RWPE1 (cell line): ENCODE measurements at regions not wholly inside any gene's neighbourhood (a gene's known extent, or its start where the extent isn't known, plus 50 kb on each side); places are given as distances from the start of the nearest gene placed in this dataset.

Experiments used
- CTCF ChIA-PET: fragments of 350-600 bp; sonication (Branson Sonifier 250); formaldehyde crosslinking; extraction: SDS; loops from one replicate; lab custom pipeline; 2021; lab: Yijun Ruan, JAX
- POLR2A ChIA-PET: fragments of 400-600 bp; formaldehyde crosslinking; extraction: SDS; loops from one replicate; lab custom pipeline; 2020; ENCODE audit warnings: antibody characterized with exemption; ENCODE audit not compliant: low non-redundant PET; lab: Yijun Ruan, JAX
- DNase-seq: peaks from one replicate; pipeline ENCODE4 v3.0.0; 2012; ENCODE audit warnings: low spot score
- H3K27ac ChIP-seq: fragments of 450-650 bp; 2 replicates; pipeline ENCODE4 v1.5.1; 2017
- TF ChIP-seq, protein P1 (sequence below): fragments of 450-650 bp; conservative IDR thresholded peaks from 2 replicates; pipeline ENCODE4 v1.5.1; 2017; ENCODE audit warnings: low read depth, mild to moderate bottlenecking

DNA sequence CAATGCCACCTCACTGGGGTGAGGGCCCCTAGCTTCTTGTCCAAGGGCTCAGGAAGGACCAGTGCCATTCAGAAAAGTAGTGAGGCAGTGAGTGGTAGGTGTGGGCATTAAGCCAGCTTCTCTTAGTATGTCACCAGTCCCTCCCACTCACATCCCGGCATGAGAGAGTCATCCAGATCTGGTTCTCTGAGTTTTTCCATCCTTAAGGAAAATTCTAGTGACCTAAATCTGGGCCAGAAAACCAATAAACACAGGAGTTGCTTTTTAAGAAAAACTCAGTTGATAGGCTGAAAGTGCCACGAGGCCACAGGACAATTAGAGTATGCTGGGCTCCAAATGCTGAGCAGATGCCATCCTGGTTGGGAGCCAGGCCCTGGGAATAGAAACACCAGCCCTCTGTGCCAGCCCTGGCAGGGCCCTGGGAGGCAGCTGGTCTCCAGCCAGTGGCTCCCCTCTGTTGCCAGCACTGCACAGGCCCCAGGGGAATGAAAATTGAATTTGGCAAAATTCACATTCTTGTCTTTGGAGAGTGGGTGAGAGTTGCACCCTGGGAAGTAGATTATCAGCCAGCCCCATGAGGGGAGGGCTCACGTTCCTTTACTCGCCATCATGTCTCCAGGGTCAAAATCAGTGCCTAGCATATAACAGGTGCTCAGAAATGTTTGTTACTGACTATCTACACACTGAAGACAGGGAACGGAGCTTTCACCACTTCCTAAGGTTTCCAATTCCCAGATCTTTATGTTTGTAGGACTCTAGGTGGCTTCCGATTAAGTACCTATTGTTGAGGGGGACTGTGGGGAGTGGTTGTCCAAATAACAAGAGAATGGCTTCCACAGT is 52.8 kb downstream of the FAM43A start:
- no peak for DNase-seq
- H3K27ac ChIP-seq, result no peak overlapping the region
- ChIA-PET CTCF (no interaction called here), POLR2A (no interaction called here)
- TF ChIP-seq, protein P1, sequence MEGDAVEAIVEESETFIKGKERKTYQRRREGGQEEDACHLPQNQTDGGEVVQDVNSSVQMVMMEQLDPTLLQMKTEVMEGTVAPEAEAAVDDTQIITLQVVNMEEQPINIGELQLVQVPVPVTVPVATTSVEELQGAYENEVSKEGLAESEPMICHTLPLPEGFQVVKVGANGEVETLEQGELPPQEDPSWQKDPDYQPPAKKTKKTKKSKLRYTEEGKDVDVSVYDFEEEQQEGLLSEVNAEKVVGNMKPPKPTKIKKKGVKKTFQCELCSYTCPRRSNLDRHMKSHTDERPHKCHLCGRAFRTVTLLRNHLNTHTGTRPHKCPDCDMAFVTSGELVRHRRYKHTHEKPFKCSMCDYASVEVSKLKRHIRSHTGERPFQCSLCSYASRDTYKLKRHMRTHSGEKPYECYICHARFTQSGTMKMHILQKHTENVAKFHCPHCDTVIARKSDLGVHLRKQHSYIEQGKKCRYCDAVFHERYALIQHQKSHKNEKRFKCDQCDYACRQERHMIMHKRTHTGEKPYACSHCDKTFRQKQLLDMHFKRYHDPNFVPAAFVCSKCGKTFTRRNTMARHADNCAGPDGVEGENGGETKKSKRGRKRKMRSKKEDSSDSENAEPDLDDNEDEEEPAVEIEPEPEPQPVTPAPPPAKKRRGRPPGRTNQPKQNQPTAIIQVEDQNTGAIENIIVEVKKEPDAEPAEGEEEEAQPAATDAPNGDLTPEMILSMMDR, result no peak

DNA sequence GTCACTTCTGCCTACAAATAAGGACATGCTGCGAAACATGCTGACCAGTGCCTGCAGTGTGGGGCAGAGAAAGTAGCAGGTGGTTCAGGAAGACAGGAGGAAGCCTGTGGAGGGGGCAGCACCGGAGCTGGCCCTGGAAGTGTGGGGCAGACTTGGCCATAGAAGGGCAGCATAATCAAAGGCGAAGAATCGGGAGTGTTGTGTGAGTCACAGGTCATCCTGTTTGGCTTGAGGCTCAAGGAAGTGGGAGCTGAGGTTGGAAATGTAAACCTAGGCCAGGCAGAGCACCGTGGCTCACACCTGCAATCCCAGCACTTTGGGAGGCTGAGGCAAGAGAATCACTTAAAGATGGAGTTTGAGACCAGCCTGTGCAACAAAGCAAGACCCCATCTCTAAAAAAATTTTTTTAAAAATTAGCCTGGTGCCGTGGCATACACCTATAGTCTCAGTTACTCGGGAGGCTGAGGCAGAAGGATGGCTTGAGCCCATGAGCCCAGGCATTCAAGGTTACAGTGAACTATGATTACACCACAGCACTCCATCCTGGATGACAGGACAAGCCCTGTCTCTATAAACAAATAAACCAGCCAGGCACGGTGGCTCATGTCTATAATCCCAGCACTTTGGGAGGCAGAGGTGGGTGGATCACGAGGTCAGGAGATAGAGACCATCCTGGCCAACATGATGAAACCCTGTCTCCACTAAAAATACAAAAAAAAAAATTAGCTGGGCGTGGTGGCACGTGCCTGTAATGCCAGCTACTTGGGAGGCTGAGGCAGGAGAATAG is 54.0 kb downstream of the FAM43A start:
- no peak for DNase-seq
- TF ChIP-seq, protein P1, result no peak
- H3K27ac ChIP-seq, result no peak overlapping the region
- CTCF ChIA-PET, result interaction anchor here (1.1 kb wide), 1 partner anchor 56 kb away, joined by 3 read pairs; no protein-coding TSS in a partner anchor
- POLR2A ChIA-PET, result no interaction called here

DNA sequence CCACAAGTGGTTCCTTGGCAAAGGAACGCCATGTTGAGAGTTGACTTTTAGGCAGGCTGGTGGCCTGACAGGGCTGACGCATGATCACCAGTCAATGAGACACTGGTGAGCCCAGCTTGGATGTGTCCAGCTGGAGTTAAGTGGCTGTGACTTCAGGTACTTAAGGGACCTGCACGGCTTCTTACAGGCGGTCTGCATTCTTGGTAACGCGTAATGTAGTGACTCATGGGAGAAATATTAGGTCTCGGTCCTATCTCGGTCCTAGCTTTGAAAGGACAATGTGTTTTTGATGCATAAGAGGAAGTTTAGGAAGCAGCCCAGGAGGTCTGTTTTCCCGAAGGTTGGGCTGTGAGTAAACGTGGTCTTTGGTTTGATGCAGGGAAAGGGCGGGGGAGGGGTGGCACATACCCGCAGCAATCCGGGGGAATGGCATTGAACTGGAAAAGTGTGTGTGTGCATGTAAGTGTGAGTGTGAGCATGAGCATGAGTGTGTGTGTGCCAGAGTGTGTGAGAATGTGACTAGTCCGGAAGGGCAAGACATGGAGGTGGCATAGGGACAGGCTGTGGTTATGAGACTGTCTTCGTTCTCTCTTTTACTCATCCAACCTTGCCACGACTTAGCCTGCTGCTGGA is 55.3 kb downstream of the FAM43A start:
- TF ChIP-seq, protein P1, result no peak
- no peak overlapping the region for H3K27ac ChIP-seq
- ChIA-PET POLR2A (no interaction called here), CTCF (interaction anchor here (0.7 kb wide), 1 partner anchor 261 kb away, joined by 3 read pairs; no protein-coding TSS in a partner anchor)
- DNase-seq, result peak; percentile 65

DNA sequence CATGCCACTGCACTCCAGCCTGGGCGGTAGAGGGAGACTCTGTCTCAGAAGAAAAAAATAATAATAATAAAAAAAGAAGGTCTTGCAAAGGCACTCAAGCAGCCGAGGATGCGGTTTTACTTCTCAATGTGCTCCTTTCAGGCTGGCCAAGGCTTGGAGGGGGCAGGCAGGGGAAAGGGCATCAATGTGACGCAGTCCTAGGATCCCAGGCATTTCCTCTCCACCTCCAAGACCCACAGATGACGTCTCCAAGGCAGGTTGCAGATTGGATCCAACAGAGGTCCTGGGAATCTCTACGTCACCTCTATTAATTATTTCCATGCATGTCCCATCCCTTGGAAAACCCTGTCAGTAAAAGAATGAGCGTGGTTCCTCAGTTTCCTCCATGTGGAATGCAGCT is 56.2 kb downstream of the FAM43A start:
- no peak for DNase-seq
- POLR2A ChIA-PET, result no interaction called here
- H3K27ac ChIP-seq, result no peak overlapping the region
- CTCF ChIA-PET, result interaction anchor here (0.7 kb wide), 1 partner anchor 260 kb away, joined by 3 read pairs; no protein-coding TSS in a partner anchor
- TF ChIP-seq, protein P1, result no peak

DNA sequence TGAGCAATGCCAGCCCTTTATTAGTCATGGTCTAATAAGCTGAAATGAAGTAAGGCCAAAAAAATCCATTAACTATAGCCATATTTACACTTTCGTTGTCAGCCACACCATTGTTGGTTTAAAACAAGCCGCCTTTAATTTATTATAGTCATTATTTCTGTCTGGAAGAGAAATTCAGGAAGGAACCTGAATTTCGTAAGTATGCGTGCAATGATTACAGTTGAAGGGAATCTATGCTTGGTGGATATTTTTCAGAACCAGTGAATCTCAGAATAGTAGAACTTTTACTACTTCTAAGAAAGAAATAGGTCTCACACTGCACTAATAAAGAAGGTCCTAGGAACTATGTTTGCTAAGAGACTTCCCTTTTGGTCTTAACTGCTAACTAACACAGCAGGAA is 59.1 kb downstream of the FAM43A start:
- no peak overlapping the region for H3K27ac ChIP-seq
- ChIA-PET CTCF (interaction anchor here (0.6 kb wide), 1 partner anchor 19 kb away, joined by 3 read pairs; no protein-coding TSS in a partner anchor), POLR2A (no interaction called here)
- TF ChIP-seq, protein P1, result no peak
- DNase-seq, result no peak

DNA sequence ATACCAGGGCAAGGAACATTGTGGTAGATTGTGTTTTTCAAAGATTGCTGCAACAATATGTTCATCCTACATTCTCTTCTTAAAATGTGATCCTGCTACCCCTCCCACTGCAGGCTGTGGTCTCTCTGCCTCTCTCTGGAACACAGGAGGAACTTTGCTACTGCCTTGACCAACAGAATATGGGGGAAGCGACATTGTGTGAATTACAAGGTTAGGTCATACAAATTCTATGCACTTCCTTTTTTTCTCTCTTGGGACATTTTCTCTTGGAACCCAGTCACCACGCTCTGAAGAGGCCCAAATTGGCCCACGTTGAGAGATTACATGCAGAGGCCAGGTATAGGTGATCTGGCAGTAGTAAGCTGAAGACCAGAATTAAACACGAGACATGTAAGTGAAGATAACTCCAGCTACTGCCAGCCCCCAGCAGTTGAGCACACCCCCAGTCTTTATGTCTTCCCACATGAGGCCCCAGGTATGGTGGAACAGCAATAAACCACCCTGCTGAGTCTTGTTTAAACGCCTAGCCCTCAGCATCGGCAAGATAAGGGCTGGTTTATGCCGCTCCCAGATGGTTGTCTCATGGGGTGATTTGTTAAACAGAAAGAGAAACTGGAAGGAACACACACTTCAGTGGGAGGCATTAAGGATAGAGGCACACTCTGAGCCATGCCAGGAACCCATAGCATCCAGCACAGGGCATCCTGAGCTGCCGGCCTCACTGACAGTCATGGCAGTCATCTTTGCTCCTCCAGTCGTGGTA is 59.9 kb downstream of the FAM43A start:
- POLR2A ChIA-PET, result no interaction called here
- TF ChIP-seq, protein P1, result no peak
- CTCF ChIA-PET, result no interaction called here
- H3K27ac ChIP-seq, result no peak overlapping the region
- DNase-seq, result no peak
